ENCODE measurements at regions not wholly inside any gene's neighbourhood (a gene's known extent, or its start where the extent isn't known, plus 50 kb on each side); places are given as distances from the start of the nearest gene placed in this dataset.

DNA sequence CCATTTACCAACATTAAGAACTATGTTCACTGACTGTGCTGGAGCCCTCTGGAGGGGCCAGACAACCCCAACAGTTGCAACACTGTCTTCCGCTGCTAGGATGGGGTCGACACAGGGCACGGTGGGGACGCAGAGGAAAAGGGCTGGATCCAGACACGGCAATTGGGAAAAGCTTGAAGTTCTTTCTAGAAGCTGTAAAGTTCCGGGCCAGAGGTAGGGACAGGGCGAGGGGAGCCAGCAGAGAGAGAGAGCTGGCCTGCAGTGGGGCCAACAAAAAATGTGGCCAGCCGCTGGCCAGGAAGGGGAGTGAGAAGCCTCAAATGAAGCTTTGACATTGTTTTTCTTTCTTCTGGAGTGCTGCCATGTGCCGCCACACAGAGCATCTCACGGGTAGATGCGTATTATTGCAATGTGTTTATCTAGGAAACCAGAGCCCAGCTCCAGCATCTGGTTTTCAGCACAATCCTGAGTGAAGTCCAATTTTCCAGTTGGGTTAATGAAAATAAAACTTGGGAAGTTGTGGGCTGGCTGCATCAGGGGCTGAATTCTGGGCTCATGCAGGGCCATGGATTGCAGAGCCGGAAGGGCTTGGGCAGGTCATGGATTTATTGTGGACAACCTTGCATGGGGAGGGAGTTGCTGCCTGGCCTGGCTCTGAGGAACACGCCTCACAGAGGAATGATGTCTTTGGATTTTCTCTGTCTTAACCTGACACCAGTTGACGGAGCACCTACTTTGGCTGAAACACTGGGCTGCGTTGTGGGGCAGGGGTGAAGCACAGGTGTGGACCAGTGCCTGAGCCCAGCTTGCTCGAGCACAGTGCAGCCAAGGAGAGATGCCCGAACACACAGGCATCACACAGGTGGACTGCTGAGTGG is 67.6 kb upstream of the AMPD3 start:
- DNase-seq = no peak

DNA sequence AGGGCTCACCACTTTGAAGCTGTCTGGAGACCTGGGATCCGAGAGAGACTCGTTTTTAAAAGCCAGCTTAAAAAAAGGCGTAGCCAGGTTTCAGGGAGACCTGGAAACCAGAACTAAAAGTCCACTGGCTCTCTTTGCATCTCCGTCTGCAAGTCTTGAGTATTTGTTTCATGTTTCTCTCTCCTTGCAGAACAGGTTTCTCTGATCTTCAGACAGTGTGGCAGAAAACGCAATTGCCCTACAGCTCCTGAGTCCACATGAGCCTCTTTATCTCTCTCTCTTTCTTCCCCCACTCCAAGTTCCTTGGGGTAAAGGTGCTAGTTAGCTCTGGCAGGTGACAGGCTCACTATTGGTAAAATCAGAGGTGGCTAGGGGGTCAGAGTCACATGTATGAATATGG is 67.0 kb upstream of the AMPD3 start:
- DNase-seq = no peak

DNA sequence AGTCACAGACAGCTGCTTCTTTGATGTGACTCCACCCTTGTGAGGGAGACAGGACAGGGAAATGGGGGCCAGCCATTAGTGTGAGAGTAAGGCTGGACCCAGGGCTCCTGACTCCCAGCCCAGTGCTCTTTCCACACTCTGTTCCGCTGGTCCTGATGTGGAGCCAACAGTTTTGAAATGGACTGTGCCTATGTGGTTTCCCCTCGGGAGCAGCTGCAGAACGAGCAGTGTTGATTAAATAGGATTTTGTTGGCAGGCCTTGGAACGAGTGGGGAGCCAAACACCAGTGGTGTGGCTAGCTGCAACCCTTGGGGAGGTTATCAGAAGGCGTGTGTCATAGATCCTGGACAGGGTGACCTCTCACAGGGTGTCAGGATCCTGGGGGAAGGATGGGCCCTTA is 66.5 kb upstream of the AMPD3 start:
- DNase-seq = no peak

DNA sequence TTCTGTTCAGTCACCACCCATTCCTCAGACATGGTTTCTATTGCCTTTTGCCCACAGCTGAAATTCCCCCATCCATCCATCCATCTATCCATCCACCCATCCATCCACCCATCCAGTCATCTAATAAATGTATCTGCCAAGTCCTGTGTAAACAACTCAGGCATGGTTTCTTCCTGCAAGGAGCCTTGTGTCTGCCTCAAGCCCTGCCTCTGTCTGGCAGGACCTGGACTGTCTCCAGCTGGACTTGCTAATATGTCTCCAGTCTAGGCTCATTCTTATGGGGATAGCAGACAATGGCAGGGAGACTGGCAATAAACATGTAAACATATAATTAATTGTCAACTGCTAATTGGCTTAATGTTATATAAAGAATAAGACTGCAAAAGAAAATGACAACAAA is 64.7 kb upstream of the AMPD3 start:
- DNase-seq = no peak

DNA sequence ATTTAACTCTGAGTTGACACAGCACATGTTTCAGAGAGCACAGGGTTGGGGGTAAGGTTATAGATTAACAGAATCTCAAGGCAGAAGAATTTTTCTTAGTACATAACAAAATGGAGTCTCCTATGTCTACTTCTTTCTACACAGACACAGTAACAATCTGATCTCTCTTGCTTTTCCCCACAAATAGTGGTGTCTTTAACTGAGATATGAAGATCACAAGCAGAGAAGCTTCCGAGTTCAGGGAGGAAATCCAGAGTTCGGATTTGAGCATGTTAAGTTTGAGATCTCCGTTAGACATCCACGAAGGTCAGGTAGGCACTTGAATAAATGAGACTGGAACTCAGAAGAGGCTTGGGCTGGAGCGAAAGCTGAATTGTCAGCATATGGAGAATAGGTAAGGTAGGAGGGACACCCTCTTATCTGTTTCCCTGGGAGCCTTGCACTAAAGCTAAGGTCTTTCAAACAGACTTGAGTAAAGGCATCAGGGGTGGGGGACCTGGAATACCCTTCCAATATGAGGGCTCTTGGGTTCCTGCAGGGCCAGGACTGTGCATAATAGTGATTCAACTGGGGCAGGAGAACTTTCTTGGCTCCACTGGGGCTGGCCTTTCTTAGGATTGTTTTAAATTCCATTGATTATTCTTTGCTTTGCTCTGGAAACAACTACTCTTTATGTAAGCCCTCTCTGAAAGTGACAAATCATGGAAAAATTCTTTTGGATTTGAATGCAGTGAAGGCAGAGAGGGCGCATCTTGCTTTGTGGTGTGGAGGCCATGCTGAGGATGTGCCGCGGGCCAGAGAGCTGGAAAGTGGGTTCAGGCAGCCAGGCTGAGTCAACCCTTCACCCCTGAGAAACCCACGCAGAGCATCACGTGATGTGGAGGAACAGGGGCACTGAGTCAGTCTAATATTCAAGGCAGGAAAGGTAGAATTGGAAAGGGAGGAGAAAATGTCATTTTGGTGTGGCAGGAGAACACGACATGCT is 62.7 kb upstream of the AMPD3 start:
- DNase-seq = no peak

DNA sequence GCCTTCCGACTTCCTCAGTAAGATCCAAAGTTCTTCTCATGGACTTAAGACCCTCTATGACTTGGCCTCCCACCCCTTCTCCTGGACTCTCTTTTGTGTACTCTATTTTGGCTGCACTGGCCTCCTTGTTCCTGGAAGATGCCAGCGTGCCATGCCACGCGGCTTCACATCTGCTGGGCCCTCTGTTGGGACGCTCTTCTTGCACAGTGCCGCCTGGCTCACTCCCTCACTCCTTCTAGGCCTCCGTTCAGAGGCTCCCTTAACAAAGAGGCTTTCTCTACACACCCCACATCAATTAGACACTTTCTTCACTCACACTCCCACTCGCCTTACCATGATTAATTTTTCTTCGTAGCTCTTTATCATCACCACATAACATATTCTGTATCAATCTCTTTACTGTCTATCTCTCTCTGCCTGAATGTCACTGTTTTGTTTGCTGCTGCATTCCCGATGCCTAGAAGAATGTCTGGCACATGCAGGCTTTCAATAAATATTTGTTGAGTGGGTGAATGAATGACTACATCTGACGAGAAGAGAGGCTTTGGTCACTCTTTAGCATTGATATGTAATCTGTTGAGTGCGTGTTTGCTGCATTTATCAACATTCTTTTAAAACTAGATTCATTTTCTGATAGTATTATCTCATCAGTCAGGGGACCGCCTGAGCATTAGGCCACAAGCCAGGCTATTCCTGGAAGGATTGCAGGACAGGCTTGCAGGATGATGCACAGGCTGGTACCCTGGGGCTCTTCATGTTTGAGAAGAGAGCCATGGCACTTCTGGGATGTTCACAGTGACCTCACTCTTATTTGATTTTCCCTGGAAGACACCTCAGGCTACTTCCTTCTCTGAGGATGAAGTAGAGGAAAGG is 60.6 kb upstream of the AMPD3 start:
- DNase-seq = no peak

DNA sequence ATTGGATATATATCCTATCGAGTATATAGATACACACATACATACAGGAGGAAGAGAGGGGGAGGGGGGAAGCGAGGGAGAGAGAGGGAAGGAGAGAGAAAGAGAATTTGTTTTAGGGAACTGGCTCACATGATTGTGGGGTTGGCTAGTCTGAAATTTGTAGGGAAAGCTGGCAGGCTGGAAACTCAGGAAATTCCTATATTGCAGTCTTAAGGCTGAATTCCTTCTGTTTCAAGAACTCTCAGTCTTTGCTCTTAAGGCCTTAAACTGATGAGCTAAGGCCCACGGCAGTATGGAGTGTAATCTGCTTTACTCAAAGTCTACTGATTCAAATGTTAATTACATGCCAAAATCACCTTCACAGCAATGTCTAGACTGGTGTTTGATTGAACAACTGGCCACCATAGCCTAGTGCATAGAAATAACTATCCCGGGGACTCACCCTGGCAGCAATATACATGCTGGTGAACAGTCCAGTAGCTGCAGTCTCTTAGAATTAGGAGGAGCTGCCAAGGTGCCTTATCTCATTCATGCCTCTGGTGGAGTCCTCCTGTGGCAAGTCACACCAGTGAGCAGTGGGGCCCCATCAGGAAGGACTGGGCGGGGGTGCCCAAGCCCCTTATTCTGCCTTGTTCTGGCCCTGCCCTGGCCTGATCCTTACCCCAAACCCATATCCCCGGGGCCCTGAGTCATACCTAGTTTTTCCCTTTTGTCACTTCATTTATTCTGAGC is 59.7 kb upstream of the AMPD3 start:
- DNase-seq = no peak

DNA sequence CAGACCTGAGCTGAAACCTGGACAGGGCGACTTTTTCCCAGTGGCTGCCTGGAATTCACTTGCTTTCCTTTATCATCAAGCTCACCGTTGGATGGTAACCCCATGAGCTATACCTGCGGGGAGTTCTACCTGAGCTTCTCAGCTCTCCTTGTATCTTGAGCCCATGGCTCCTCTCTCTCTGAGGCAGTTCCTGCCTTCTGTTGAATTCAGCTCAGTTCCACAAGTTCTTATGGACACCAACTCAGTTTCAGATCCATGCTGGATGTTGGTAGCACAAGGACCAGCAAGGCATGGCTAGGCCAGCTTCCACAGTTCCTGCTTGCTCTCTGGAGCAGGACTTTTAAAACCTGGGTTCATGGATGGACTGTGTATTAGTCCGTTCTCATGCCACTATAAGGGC is 58.3 kb upstream of the AMPD3 start:
- DNase-seq = no peak

DNA sequence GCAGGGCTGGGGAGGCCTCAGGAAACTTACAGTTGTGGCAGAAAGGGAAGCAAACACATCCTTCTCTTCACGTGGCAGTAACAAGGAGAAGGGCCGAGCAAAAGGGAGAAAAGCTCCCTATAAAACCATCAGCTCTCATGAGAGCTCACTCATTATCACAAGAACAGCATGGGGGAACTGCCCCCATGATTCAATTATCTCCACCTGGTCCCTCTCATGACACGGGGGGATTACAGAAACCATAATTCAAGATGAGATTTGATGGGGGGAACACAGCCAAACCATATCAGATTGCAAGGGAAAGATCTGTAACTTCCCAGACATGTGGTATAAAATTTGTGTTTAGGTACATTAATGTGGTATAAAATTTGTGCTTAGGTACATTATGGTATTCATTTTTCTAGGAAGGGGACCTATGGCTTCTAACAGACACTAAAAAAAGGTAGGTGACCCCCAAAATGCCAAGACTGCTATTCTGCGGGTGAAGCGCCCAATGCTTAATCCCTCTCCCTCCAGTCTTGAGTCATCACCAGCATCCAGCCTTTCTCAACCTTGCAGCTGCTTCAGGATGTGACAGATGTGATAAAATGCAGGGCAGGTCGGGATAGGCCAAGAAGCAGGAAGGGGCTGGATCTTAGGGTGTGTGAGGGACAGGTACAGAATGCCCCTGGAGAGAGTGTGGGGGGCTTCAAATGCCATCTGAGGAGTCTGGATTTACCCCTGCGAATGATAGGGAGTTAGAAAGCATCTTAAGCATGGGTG is 57.7 kb upstream of the AMPD3 start:
- no peak for DNase-seq

DNA sequence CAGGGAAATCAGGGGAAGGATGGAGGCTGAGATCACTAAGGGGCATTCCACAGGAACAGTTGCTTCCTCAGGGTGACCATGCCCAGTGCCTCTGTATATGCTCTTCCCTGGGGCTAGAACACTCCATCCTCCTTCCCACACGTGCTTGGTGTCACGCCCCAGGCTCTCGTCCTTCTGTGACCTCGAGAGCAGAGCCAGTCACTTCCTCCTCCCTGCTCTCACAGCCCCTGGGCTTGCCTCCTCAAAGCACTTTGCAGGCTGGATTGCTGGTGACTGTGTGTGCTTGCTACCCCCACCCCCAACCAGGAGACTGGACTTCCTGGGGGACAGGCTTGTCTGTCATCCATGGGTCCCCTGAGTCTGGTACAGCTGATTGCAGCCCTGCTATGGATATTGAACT is 56.5 kb upstream of the AMPD3 start:
- DNase-seq = no peak

DNA sequence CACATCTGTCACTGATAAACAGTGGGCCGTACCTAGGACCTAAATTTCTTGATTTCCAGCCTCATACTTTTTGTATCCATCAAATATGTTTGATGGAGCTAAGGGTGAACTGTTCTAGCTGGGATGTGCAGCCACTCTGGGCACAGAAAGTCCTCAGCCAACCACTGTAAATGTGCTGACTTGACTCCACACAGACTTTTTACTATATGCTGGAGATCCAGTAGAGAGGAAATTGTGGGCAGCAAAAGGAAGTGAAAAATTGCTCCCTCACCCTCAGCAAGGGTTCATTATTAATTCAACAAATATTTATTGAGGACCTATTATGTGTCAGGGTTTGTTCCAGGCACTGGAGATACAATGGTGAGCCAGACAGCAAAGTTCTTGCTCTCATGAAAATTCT is 54.2 kb upstream of the AMPD3 start:
- DNase-seq = no peak

DNA sequence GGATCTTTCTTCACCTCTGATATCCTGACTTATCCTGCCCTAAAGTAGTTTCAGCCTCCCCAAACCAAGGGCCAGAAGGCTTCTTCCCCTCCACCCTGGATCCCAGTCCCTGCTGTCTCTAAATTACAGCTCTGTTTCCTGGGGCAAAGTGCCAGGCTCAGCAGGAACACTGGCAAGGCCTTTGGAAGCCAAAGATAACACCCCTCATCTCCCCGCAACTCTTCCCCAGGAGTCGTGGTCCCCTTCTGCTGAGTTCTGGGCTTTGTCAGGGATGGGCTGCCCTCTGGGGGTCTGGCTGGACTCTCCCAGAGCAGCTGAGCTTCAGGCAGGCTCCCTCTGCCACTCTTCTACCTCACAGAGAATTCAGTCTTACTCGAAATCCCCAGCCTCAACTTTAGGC is 53.8 kb upstream of the AMPD3 start:
- DNase-seq = no peak

DNA sequence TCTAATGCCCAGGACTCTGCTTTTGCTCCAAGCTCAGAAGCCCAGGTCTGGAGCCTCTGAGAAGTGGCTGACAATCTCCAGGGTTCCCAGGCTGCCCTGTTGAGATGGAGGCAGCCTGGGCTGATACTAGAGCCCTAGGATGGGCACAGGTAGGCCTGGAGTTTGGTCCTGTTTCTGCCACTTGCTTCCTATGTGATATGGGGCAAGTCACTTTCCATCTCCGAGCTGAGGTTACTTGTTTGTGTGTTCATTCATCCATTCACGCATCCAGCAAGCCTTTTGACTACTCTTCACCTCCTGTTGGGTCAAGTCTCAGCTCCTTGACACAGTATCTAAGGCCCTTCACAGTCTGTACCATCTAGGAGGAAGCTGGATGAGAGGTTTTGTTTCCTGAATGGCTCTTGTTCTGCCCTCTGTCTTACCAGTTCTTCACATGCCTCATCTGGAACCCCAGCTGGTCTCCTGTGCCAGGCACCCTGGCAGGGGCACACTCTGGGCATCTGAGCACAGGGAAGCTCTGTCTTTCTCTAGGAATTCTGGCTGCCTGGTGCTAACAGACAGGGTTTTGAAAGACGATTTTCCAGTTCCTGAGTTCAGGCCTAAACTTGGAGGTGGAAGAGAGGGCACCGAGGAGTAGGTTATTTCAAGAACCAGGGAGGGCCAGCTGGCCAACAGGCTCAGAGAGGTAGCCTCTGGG is 53.2 kb upstream of the AMPD3 start:
- DNase-seq = no peak

Data from effector CD8-positive, alpha-beta T cell (primary cell).